GM21381 (cell line): ENCODE measurements at regions not wholly inside any gene's neighbourhood (a gene's known extent, or its start where the extent isn't known, plus 50 kb on each side); places are given as distances from the start of the nearest gene placed in this dataset.

Experiments used
- ATAC-seq: cut with Tn5 transposase; IDR thresholded peaks from one replicate; pipeline ENCODE4 v1.9.1; 2021; ENCODE audit warnings: mild to moderate bottlenecking, moderate library complexity; ENCODE audit not compliant: unreplicated experiment

DNA sequence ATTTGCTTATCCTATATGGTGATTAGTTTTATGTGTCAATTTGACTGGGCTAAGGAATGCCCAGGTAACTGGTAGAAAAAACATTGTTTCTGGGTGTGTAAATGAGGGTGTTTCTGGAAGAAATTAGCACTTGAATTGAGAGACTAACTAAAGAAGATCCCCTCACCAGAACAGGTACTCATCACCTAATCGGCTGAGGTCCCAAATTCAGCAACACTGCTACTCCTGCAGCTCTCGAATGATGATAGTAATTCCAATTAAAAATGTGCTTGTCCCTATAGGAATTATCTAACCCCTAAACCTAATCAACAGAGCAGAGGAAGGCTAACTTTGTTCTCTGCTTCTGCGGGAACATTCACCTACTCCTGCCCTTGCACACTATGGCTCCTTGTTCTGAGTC lies 464.5 kb upstream of the CHST9 start:
- no peak for ATAC-seq

- no peak for ATAC-seq
Observed at GRCh38 chr18:27645929-27646328, 460.8 kb upstream of the CHST9 start.

GRCh38 chr18:27636576-27637085 lies 451.5 kb upstream of the CHST9 start:
- no peak for ATAC-seq

DNA sequence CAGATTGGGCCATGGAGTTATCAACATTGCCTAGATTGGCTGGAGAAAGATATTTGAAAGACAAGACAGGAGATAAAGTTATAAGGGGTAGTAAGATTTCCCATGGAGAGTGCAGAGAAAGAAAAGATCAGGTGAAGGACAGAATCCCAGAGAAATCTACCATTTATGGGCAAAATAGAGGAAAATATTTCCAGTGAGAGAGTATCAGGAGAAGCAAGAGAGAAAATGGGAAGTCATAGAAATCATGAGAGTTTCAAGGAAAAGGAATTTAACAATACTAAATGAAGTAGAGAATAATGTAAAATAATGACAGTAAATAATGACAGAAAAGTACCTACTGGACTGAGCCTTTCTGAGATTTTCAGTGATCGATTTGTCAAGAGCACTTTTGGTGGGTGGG lies 447.6 kb upstream of the CHST9 start:
- ATAC-seq: no peak

DNA sequence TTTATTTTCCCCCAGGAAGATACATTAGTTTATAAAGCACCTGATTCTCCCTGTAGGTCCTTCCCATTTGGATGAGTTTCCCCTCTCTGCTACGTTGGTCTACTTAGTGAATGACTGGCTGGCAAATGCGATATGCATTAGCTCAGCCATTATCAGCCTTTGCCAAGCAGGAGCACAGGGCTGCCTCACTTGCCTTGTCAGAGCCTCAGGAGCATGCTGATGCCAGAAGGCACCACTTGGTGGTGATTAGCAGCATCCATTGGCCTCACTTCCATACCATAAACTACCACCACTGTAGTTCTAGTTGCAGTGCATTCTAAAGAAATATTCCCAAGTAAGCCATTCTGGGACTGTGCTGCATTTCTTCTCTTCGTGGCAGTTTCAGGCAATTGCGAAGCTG lies 442.8 kb upstream of the CHST9 start:
- no peak for ATAC-seq

DNA sequence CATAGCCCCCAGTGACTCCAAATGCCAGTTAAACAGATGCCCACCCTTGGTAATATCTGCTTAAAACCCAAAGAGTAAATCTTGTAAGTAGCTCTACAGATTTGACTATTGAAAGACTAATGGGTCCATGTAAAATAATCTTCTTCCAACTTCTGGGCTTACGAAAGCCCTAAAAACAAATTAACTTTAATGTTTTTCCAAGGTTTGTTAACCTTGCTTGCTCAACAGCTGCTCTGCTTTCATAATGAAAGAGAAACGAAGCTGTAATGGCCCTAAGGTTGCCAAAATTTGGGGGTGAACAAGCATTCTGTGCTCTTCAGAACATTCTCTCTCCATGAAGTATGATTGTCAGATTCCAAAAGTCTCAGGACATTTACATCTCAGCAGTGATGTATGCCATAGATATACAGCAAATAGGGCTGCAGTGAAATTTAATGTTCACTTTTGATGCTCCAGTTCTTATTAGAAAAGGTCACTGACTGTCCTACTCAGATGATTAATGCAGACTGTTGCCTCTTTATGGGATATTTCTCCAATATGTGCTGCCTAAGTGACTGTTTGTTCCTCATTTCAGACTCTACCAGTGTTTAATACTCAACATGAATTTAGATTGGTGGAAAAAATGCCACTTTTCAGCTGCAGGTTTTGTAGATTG lies 436.3 kb upstream of the CHST9 start:
- no peak for ATAC-seq

DNA sequence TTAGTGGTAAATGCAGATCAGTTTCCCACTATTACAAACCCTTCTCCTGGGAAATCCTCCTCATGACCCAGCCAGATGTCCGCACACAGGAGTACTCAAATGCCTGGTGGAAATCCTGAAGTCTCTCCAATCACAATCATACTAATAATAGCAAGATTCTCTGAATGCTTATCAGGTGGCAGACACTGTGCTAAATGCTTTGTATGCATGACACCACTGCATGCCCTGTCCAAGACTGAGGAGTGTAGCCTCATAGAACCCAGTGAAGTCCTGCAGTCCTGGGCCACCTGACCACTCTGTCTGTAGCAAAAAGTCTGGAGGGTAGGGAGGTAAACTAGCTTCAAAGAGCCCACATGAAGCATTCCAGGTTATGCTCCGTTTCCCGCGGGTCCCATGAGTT lies 434.8 kb upstream of the CHST9 start:
- no peak for ATAC-seq

DNA sequence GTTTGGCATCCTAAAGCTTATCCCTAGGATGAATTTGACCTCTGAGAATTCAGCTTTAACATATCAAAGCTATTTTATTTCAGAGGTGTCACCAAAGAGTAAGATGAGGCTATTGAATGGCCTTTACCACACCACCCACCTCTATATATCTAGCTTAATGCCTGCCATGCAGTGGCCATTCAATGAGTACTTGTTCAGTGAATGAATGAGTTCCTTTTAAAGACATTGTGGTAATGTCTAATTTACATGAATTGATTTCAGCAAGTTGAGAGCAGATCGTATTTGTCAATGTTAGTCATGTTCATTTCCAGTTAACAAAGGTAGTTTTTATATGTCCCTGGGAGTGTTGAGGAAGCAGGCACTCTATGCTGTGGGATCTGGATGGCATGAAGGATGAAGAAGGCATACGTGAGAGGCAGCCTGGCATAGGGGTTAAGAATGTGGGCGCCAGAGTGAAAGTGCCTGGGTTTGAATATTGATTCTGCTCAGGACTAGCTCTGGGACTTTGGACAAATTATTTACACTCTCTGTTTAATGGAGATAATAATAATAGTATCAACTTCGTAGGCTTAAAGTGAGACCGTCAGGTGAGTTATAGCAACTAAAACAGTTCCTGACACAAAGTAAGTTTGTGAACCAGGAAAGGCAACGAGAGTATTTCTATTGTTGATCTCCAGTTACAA lies 434.1 kb upstream of the CHST9 start:
- ATAC-seq: no peak

DNA sequence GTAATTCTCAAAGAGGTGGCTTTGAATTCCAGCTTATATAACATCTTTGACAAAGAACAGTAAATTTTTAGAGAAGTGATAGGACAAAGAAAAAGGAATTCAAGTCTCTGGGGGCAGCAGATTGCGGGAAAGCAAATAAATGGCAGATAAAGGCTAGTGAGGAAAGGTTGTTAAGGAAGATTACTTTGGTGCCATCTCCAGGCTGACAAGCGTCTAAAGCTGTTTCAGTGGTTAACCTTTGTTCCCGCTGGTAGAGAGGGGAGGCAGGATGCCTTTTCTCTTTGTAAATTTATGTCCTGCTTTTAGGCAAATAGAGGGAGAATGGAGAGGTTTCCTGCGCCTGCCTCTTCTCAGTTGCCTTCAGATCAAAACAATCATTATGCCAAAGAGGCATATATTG lies 431.2 kb upstream of the CHST9 start:
- ATAC-seq: no peak

DNA sequence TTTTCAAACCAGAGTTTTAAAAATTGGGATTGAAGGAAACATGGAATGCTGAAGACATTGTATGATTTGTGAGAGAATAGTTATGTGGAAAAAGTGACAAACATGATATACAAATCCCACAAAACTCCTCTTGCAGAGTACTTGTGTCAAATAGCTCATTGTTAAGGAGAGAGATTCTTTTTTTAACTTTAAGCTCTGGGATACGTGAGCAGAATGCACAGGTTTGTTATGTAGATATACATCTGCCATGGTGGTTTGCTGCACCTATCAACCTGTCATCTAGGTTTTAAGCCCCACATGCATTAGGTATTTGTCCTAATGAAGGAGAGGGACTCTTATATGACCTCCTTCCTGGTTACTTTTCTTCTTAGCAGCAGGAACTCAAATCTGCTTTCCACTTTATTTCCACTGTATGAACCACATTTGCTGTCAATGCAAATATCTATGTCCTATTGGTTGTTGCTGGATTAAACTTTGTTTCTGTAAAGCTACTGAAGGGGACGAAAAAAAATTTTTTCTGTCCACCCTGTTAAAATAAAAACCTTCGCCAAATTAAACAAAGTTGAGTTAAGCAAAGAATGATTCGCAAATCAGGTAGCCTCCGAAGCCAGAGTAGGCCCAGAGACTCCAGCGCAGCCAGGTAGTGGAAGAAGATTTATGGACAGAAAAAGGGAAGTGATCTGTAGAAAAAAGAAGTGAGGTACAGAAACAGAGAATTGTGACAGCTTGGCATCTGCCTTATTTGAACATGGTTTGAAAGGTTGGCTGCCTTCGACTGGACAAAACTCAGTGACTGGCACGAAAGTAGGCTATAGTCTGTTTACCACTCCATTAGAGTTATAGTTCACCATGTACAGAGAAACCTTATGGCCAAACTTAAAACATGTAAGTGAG lies 430.1 kb upstream of the CHST9 start:
- no peak for ATAC-seq

- no peak for ATAC-seq
Observed at GRCh38 chr18:27609221-27609620, 424.1 kb upstream of the CHST9 start.

DNA sequence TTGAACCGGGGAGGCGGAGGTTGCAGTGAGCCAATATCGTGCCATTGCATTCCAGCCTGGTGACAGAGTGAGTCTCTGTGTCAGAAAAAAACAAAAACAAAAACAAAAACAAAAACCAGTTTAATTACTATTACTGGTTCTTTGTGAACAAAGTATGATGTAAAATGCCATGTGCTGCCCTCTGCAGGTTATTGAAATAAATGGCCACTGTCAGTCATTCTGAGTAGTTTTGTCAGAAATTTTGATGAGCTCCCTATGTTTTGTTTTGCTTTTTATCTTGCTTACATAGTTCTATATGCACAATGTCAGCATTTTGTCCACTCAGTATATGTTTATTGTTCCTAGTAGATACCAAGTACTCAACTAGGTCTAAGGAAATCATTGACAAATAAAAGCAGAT lies 423.6 kb upstream of the CHST9 start:
- ATAC-seq: no peak

- ATAC-seq: no peak
Observed at GRCh38 chr18:27608174-27608573, 423.1 kb upstream of the CHST9 start.

DNA sequence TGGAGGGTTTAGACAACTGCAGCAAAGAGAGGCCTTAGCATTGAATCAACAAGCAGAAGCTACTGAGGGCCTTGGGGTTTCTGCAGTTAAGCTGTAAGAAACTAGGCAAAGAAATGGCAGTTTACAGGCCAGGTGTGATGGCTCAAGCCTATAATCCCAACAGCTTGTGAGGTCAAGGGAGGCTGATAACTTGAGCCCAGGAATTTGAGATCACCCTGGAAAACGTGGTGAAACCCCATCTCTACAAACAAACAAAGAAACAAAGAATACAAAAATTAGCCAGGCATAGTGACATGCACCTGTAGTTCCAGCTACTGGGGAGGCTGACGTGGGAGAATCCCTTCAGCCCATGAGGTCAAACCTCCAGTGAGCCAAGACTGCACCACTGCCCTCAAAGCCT lies 421.6 kb upstream of the CHST9 start:
- no peak for ATAC-seq

DNA sequence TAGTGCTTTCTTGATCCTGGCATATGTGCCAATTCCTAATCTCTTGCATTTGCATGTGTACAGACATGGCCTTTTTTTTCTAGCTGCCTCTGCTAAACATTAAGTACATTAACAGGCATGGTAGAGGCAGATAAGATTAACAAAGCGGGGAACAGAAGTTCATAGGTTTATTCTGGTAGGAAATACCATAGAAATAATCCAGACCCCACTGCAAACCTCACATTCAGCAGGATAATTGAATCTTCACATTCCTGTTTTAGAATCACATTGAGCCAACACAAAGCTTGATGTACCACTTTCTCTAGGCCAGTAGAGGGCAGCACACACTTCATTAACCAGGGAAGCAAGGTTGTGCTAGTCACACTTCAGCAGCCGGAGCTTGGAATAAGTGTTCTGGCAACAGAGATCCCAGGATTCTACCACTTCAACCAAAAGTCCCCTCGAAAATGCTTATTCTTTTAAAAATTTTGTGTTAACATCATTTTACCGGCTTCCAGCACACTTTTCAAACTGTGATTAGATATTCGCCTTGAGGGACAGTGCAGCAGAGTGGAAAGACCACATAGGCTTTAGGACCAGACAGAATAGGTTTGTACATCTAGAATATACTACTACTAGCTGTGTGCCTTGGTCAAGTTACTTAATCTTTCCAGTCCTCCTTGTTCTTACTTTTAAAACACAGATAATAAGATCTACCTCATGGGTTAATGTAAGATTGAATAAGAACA lies 420.2 kb upstream of the CHST9 start:
- ATAC-seq: no peak

DNA sequence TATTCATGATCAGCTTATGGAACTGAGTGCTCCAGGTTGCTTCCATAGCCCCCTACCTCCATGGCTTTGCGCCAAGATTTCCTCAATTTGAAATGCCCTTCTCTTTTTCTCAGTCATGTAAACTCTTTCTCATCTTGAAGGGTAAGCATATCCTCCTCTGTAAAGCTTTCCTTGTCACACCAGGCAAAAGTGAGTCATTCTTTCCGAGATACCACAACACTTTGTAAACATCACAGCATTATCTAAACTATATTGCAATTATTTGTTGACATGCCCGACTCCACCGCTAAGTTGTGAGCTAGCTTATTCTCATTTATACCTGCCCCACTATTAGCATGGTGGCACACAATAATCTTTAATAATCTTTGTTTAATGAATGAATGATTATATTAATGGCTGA lies 419.5 kb upstream of the CHST9 start:
- no peak for ATAC-seq

- ATAC-seq: no peak
Observed at GRCh38 chr18:27602092-27602491, 417.0 kb upstream of the CHST9 start.

DNA sequence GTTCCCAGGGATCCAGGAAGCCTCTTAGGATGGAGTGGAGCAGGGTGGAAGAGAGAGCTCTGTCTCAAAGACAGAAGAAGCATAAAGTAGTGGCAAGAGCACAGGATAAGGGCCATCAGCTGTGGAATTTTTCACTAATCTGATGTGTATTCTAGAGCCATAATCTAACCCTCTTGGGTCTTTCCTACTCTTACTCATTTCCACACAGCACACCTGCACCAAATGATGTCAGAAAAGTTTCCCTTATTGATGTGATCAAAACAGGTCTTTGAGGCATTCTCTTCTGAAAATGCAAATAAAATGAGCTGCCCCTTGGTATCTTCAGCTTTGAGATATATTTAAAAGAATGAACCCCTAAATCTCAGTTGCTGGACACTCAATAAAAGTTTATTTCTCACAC lies 415.1 kb upstream of the CHST9 start:
- ATAC-seq: no peak

GRCh38 chr18:27599202-27599829 lies 414.2 kb upstream of the CHST9 start:
- peak; percentile 78 for ATAC-seq

- ATAC-seq: no peak
Observed at GRCh38 chr18:27595113-27595838, 410.2 kb upstream of the CHST9 start.
